ENCODE measurements at regions not wholly inside any gene's neighbourhood (a gene's known extent, or its start where the extent isn't known, plus 50 kb on each side); places are given as distances from the start of the nearest gene placed in this dataset.

DNA sequence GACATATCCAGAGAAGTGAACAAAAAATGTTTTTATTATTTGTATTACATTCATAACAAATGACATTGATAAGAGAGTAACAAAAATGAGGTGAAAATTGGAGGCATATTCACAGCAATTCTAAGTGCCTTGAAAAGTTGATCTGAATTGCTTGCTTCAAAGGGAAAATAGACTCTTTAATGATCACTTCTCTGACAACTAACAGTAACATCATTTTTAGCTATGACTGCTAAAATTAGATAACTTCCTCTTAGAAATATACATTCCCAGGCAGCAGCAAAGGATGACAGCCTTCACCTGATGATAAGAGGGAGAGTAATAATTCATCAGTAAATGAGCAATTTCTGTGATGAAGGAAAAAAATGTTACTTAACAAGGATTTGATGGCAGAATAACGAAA is 472.5 kb downstream of the PCDH10 start:
- TF ChIP-seq, protein P1, sequence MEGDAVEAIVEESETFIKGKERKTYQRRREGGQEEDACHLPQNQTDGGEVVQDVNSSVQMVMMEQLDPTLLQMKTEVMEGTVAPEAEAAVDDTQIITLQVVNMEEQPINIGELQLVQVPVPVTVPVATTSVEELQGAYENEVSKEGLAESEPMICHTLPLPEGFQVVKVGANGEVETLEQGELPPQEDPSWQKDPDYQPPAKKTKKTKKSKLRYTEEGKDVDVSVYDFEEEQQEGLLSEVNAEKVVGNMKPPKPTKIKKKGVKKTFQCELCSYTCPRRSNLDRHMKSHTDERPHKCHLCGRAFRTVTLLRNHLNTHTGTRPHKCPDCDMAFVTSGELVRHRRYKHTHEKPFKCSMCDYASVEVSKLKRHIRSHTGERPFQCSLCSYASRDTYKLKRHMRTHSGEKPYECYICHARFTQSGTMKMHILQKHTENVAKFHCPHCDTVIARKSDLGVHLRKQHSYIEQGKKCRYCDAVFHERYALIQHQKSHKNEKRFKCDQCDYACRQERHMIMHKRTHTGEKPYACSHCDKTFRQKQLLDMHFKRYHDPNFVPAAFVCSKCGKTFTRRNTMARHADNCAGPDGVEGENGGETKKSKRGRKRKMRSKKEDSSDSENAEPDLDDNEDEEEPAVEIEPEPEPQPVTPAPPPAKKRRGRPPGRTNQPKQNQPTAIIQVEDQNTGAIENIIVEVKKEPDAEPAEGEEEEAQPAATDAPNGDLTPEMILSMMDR (IDR thresholded peaks at IDR 0.05): no peak
- no peak for TF ChIP-seq POLR2AphosphoS5 (IDR thresholded peaks at IDR 0.05)

All from breast epithelium (tissue), 3 donors.